ENCODE measurements at regions not wholly inside any gene's neighbourhood (a gene's known extent, or its start where the extent isn't known, plus 50 kb on each side); places are given as distances from the start of the nearest gene placed in this dataset.
"Not testable (repeated sequence)": the region's sequence is repeated elsewhere in the genome, so short reads cannot be mapped to it uniquely, and the experiment has no call there.

GRCh38 chr19:28589991-28590411 lies 623.0 kb downstream of the UQCRFS1 start:
- TF ChIP-seq PREB (CRISPR knock-in tag; IDR thresholded peaks at IDR 0.05; ENCODE audit: borderline replicate concordance); NR3C1 (CRISPR knock-in tag; conservative IDR thresholded peaks at IDR 0.05; ENCODE audit: low read depth); NFE2L1 (CRISPR knock-in tag; IDR thresholded peaks at IDR 0.05); ZSCAN18 (CRISPR knock-in tag; IDR thresholded peaks at IDR 0.05); ZNF138 (CRISPR knock-in tag; conservative IDR thresholded peaks at IDR 0.05); GTF2I (CRISPR knock-in tag; conservative IDR thresholded peaks at IDR 0.05); SP1 (CRISPR knock-in tag; conservative IDR thresholded peaks at IDR 0.05); USF1 (CRISPR knock-in tag; IDR thresholded peaks at IDR 0.05); MAX (CRISPR knock-in tag; IDR thresholded peaks at IDR 0.05): not testable (repeated sequence)

Measured in WTC11 (cell line).